NCI-H1092 (cell line): ENCODE measurements at regions not wholly inside any gene's neighbourhood (a gene's known extent, or its start where the extent isn't known, plus 50 kb on each side); places are given as distances from the start of the nearest gene placed in this dataset.
A peak's percentile ranks its signal among the peaks of the same experiment; 100 is the strongest.
"Not testable (repeated sequence)": the region's sequence is repeated elsewhere in the genome, so short reads cannot be mapped to it uniquely, and the experiment has no call there.

ENCODE experiments used
- DNase-seq: peaks from one replicate; lab custom pipeline; 2025; lab: John Stamatoyannopoulos, UW

DNA sequence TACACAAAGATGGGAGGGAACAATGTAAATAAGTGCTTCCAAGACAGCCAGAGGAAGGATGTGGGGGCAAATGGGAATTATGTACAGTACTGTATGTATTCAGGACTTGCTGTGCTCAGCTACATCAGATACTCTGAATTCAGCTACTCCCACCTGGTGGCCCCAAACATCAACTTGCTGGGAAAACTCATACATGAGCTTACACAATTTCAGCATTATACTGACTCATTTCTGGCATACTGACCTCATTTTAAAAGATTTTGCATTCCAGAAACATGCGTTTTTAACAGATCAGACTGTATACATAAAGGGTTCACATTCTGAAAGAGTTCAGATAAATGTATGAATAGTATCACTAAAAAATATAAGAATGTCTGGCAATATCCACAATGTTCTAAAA, 59.7 kb downstream of the GPX5 start:
- no peak for DNase-seq

DNA sequence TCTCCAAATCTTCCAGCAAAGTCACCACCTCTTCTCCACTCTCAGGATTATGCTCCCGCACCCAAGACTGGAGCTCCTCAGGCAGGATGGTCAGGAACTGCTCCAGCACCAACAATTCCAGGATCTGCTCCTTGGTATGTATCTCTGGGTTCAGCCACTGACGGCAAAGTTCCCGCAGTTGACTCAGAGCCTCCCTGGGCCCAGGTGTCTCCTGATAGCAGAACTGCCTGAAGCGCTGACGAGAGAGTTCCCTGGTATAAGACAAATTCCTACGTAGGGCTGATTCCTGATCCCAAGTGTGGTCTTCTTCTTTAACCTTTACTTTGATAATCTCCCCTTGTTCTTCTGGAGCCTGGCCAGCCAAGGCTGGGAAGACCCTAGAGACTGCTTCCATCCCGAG, 60.6 kb downstream of the GPX5 start:
- no peak for DNase-seq

DNA sequence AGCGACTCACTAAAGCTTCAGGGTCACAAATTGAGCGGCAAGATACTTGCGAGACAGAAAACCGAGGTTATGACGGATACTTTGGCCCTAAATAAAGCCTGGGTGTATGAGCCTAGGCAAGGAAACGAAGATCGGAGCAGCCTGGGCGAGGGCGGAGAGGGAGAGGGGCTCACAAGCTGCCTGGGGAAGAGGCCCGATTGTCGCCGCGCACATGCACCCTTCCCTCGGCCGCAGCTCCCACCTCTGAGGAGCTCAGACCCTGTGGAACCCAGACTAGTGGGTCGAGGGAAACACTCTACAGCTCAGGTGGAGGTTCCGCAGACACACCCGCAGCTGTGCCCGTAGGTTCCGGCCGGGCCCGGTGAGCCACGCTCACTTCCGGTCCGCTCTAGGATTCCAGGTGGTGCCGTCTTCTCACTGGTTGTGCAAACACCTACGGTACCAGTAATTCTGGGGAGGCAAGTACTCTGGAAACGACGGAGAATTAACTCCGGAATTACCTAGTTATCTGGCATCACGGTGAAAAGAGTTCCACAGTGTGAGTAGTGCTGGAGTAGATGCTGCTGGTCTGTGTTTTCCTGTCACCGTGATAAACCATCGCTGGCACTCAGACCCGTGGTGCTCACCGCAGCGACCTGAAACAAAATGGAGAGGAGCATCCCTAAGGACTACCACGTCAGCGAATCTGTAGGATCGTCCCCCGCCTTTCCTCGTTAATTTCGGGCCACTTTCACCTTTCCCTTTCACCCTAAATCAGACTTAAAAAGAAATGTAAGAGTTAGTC, 61.5 kb downstream of the GPX5 start:
- DNase-seq, result peak; percentile 78

DNA sequence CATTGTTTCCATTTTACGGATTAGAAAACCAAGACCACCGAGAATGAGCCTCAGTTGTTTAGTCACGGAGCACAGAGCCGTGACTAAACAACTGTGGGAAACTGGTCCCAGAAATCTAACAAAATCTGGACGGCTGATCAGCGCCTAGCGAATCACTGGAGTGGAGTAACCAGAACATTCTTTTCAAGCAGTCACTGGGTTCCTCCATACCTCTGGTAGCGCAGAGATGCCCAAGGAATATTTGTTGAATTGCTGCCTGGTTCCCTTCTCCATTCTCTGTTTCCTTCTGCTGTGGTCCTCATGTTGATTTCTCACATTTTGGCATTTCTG, 62.0 kb downstream of the GPX5 start:
- DNase-seq, result no peak

DNA sequence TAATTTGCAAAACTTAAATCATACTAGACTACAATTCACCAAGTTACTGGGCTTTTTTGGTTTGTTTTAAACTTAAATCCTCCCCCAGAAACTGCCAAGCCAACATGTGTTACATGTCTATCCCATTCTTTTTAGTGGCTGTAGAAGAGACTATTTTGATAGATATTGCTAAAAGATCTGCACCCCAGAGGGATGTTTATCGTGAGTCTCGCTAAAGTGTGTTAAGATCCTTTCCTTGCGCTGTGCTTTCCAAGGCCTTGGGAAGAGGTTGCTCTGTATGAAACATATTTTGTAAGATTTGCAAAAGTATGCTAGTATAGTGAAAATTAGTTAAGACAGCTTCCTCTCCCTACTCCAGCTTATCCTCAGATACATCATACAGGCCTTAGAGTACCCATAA, 63.0 kb downstream of the GPX5 start:
- DNase-seq, result no peak

DNA sequence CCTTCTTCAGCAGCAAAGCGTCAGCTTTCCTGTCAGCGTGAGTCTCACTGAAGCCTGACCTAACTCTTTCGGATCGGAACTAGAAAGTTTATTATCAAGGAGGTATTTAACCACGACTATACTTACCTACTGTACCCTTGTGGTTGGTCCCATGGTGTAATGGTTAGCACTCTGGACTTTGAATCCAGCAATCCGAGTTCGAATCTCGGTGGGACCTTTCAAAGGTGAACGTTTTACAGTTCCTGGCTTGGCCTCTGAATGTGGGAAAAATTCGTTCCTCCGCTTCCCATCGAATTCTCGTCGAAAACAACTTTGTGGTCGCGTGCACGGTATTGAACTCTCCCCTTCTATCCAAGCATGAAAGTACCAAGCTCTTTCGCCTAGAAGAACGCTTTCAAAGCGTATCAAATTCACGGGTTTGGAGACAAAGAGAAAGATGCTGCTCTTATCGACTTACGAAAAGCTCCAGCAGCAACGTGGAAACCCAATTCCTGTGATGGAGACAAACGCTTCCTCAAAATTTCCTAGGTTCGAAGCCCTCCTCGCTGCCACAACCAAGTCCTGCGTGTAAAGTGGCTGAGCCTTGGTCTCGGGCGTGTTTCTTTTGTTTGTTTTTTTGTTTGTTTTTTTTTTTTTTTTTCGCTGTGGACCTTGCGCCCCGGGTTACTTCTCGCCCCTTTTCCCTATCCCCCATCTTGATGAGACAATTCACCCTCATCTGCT, 63.7 kb downstream of the GPX5 start:
- no peak for DNase-seq

DNA sequence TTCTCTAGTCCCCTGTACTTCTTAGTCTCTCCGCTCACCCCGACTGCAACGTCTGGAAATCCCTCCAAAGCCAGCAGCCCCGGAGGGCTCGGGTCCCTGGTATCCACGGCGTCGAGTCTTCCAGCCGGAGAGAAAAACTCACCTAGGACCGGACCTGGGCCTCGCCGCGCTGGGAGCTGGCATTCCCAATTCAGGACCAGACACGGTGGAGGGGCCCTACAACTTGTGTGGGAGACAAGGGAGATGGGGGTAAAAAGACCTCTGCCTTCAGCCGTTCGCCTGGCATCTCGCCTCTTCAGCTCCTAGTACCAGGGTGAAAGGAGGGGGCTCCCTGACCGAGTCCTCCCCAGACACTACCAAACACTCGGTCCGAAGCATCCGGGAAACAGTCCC, 64.3 kb downstream of the GPX5 start:
- DNase-seq, result no peak

DNA sequence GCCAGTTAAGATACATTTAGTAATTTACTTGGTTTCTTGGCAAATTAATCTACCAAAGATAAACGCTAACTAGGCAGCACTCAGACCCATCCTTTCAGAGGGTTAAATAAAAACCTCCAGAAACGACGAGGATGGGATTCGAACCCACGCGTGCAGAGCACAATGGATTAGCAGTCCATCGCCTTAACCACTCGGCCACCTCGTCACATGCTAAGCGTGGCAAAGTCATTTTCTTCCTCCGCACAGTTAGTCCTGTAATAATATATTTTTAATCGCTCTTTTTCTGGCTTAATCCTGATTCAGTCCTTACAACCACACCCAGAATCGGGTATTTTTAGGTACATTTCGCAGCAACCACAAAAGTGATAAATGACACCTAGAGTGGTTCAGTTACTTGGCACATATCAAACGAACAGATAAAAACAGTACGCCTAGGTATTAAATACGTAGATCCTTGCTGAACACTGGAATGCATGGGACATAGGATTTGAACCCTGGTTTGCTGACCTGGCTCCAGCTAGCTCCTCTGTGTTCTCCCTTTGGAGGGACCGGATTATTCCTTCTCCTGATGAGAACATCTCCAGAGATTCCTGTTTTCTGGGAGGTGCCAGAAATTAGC, 71.6 kb downstream of the GPX5 start:
- peak; percentile 1 for DNase-seq

DNA sequence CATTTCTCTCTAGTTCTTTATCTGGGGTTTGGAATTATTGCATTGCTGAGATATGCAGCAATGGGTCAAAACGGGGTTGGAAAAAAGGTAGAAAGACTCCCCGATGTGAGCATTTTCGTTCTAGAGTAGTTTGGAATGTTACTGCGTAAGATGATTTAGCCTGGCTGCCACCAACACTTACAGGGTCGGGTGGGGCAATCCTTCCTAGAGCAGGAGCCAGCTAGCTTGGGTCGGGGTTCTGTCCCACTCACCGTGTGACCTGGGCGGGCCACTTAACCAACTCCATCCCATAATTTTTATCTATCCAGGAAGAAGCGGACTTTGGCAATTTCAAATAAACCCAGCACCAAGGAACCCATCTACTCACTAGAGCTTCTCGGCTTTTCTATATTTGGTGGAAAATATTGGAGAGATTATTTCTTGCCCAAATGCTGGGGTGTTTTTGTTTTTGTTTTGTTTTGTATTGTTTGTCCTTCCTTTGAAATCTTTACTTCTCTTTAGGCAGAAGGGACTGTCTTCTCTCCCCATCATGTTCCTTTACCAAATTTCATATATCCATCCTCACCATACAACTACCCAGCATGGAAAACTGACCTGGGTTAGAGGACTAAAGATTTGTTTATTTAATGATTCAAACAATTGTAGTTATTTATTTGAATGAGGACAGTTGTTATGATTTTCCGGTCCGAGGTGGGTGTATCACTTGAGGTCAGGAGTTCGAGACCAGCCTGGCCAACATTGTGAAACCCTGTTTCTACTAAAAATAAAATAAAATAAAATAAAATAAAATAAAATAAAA, 72.4 kb downstream of the GPX5 start:
- DNase-seq, result no peak

DNA sequence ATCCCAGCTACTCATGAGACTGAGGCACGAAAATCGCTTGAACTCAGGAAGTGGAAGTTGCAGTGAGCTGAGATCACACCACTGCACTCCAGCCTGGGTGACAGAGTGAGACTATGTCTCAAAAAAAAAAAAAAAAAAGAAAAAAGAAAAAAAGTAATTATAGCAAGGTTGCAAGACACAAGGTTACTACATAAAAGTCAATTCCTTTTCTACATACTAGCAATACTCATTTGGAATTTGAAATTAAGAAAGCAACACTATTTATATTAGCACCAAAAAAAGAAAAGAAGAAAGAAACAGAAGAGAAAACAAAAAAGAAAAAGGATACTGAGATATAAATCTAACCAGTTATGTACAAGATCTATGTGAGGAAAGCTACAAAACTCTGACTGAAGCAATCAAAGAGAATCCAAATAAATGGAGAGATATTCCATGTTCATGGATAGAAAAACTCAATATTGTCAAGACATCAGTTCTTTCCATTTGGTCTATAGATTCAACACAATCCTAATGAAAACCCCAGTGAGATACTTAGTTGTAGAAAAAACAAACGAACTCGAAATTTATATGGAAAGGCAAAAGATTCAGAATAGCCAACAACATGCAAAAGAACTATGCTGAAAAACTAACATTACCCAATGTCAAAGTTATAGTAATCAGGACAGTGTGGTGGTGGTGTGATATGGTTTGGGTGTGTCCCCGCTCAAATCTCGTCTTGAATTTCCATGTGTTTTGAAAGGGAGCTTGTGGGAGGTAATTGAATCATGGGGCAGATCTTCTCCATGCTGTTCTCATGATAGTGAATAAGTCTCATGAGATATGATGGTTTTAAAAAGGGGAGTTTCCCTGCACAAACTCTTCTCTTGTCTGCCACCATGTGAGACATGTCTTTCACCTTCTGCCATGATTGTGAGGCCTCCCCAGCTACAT, 73.3 kb downstream of the GPX5 start:
- no peak for DNase-seq

DNA sequence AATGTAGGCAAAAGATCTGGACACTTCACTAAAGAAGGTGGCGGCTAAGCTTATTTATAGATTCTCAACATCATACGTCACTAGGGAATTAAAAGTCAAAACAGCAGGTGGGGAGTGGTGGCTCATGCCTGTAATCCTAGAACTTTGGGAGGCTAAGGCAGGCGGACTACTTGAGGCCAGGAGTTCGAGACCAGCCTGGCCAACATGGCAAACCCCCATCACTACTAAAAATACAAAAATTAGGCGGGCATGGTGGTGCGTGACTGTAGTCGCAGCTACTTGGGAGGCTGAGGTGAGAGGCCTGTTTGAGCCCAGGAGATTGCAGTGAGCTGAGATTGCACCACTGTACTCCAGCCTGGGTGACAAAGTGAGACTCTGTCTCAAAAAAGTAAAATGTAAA, 74.6 kb downstream of the GPX5 start:
- no peak for DNase-seq

DNA sequence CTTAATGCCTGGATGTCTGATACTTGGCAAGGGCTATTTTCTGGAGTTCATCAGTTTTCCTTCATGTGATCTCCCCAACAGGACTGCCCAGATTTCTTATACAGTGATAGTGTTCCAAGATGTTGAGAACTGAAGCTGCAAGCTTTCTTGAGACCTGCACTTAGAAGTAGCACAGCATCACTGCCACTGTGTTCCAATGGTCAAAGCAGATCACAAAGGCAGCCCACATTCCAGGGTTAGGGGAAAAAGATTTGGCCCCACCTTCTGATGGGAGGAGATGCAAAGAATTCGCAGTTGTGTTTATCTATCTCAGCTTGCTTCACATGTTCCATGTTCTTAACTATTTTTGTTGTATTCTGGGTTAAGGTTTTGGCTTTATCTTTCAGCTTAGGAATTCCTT, 78.2 kb downstream of the GPX5 start:
- DNase-seq, result no peak

DNA sequence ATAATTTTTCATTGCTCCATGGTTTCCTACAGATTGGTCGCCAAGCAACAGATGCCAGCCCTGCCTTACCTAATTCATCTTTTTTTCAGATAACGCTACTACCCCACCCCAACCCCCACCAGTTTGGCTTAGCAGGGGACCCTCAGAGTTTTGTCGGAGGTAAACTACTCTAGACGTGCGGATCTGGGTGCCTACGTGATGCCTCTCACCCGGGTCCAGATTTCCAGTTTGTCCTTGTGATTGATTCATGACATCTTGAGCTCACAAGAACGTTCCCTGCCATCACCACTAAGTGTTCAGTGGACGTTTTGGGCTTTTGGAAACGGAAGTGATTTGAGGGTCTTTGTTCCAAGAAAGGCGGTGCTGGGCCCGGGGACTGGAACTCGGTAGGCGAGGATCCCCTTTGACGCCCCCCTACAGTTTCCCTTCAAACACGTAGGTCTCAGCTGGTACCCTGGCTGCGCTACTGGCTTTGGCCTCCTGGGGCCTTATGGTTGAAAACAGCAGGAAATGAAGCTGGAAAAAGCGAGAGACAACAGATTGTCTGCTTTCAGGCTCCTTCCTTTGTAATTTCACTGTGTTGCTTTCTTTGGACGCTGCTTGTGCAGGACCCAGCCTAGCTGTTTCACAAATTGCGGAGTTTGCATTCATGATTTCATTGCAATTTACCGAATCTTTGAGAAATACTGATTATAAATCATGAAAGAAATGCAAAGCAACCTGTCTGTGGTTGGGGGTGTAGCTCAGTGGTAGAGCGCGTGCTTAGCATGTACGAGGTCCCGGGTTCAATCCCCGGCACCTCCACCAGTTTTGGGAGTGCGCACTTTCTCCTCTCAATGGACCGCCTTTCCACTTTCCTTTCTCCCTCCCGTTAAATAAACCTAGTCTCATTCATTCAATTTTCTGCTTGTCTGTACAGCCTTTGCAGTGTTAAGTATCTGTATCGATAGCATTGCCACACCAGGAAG, 81.0 kb downstream of the GPX5 start:
- DNase-seq, result peak; percentile 81

DNA sequence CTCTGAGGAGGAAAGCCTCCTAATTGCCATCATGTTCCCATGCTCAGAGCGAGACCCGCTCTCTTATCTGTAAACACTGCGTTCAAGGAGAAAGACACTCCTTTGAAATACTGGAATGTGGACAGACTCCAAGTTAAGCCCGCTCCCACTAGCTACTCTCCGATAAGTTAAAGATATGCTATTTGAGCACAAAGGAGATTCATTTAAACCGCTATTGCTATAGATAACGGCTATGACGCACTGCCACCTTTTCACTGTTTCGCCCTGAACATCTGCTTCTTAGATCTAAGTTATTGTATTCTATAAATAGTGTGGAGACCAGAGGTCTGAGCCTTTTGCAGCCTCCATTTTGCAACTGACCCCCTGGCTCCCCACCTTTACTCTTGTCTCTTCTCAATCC, 82.3 kb downstream of the GPX5 start:
- no peak for DNase-seq

DNA sequence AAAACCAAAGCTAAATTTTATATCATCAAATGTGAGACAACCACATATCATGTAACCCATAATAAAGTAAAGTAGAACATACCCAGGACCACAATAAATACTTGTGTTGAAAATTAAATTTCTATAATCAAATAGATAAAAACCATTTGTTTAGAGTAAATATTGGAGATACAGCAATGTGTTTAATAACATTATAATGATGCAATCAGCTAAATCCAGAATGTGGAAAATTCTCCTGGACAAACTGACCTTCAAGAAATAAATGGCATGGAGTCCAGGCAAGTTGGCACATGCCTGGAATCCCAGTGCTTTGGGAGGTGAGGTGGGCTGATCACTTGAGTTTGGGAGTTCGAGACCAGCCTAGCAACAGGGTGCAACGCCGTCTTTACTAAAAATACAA, 84.0 kb downstream of the GPX5 start:
- no peak for DNase-seq

DNA sequence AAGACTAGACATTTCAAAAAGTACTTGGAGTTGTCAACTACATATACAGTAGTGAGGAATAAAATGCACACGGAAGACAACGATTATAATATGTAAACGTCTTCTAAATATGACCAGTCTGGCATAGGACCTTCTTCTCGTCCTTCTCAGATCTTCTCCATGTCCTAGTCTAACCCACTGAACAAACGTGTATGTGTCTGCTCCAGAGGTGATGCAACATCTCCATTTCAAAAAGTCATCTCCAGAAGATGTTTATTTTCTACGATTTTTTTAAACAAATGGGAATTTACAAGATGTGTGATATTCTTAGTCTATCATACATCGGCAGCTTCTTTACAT, 89.9 kb downstream of the GPX5 start:
- no peak for DNase-seq

DNA sequence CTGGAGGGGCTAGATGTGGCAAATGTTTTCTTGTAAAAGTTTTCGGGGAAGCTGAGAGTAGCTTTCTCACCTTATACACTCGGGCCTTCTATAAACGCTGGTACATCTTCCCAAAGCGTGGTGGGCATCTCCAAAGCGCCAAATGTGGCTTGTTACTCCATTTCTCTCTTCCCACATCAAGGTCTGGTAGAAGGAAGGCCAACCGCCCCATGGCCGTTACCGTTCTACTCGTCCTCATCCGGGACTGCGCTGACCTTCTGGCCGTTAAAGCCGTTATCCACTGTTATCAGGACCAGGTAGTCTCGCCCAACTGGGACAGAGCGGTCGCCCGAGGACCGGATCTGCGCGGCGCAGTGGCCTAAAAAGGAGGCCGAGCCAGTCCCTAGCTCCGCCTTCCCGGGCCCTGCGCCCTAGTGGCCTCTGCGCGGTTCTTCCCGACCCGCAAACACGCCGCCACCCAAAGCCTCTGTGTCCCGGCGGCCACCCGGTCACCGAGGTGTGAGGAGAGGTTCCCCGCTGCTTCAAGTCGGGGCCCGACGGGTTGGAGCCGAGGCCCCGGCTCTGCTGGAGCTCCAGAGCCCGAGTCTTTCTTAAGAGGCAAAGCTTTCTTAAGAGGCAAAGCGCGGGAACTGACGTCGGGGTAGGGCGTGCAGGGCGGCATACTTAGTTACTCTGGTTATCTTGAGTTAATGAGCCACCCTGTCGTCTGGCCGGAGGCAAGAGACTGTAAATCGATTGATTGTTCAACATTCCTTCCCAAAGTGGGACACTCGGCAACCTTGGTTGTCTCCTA, 90.5 kb downstream of the GPX5 start:
- DNase-seq, result no peak

DNA sequence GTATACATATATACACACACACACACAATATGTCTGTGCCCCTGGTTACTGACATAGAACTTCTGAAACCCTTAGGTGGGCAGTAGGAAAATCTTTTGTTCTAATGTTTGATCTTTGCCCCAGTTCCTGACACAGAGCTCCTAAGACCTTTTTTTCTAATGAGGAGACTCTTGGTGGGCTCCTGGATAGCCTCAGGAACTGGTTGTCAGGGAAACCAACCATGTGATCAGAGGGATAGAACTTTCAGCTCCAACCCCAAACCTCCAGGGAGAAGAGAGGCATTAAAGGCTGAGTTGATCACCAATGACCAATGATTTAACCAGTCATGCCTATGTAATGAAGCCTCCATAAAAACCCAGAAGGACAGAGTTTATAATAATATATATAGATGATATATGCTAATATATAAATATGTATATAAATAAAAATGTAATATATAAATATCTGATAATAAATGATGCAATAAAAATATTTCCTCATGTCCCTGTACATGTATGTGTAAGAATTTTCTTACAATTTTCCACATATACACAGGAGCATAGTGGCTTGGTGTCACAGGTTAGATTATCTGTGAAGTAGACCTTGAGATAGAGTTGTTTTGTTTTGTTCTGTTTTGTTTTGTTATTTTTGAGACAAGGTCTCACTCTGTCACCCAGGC, 93.3 kb downstream of the GPX5 start:
- no peak for DNase-seq

DNA sequence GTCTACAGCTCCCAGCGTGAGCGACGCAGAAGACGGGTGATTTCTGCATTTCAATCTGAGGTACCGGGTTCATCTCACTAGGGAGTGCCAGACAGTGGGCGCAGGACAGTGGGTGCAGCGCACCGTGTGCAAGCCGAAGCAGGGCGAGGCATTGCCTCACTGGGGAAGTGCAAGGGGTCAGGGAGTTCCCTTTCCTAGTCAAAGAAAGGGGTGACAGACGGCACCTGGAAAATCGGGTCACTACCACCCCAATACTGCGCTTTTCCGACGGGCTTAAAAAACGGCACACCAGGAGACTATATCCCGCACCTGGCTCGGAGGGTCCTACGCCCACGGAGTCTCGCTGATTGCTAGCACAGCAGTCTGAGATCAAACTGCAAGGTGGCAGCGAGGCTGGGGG, 95.6 kb downstream of the GPX5 start:
- DNase-seq, result not testable (repeated sequence)
